Mononuclear cell (primary cell): ENCODE measurements at regions not wholly inside any gene's neighbourhood (a gene's known extent, or its start where the extent isn't known, plus 50 kb on each side); places are given as distances from the start of the nearest gene placed in this dataset.

Source experiments
- H3K27me3 ChIP-seq: 2 replicates; pipeline ENCODE4 v1.6.0; 2011; ENCODE audit warnings: low read length, control low read depth; ENCODE audit not compliant: insufficient read depth
- H3K4me1 ChIP-seq: 2 replicates; pipeline ENCODE4 v1.5.1; 2011; ENCODE audit warnings: mild to moderate bottlenecking, low read length, control low read depth; ENCODE audit not compliant: insufficient read depth
- H3K4me3 ChIP-seq: 2 replicates; pipeline ENCODE4 v1.5.1; 2011; ENCODE audit warnings: mild to moderate bottlenecking, low read length, moderate library complexity
- H3K9me3 ChIP-seq: 2 replicates; pipeline ENCODE4 v1.5.1; 2011; ENCODE audit warnings: low read depth, mild to moderate bottlenecking, control low read depth, low read length

DNA sequence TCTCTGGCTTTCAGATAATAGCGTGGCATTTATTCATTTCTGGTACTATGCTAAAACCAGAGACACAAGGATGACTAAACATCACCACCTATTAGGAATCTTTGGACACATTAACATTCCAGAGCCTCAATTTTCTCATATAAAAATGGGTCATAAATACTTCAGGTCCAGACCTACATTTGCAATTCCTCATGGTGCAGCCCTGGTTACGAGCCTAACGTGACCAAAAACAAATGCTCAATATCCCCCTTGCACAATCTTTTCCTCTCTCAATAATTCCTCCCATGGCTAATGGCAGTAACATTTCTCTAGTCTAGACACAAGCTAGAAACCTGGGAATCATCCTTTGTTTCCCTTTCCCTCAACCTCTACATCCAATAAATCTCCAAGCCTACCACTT lies 112.8 kb upstream of the NABP1 start:
- Histone ChIP-seq H3K4me1 (peaks cover 14% of the 10 kb centered on the region), H3K27me3 (peaks cover 12% of the 10 kb centered on the region), H3K4me3 (no peak overlapping the region), H3K9me3 (no peaks in the 10 kb centered on the region)

DNA sequence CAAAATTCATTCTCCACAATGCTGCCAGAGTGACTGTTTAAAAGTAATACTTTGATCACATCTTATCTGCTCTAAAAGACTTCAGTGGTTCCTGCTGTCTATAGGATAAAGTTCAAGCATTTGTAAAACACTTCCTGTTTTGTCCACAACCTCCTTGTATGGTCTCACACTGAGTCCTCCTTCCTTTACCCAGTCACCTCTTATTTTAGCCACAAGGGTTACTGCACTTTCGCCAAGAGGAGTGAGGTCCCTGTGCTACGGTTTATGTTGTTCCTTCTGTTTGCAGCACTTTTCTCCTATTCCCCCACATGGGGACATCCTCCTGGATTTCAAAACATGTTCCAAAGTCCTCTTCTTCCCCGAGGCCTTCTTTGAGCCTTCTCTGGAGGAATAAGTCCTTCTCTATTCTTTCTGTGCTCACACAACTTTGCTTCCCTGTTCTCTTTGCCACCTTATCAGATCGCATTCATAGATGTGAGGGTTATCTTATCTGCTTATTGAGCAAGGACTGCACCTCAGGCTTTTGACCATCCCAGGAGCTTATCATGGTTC lies 112.2 kb upstream of the NABP1 start:
- no peak overlapping the region for H3K4me3 ChIP-seq
- H3K9me3 ChIP-seq = no peaks in the 10 kb centered on the region
- peaks cover 19% of the 10 kb centered on the region for H3K4me1 ChIP-seq
- peaks cover 12% of the 10 kb centered on the region for H3K27me3 ChIP-seq

DNA sequence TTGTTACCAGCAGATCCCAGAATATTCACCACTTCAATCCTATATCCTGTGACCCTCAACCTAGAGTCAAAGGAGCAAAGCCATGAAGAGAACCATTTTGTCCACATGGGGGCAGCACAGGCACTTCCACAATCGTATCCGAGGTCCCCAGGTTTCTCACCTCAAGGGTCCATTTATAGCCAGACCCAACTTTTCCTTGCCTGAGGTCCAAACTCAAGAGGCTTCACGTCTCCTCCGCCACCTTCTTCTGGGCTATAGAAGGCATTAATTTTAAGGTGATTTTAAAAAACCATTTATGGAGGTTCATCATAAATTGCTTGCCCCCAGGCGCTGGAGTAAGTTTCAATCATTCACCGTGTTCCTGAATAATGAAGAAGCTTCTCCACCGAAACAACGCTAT lies 111.6 kb upstream of the NABP1 start:
- Histone ChIP-seq H3K4me3 (no peak overlapping the region), H3K27me3 (peaks cover 12% of the 10 kb centered on the region), H3K4me1 (peaks cover 25% of the 10 kb centered on the region), H3K9me3 (no peaks in the 10 kb centered on the region)

DNA sequence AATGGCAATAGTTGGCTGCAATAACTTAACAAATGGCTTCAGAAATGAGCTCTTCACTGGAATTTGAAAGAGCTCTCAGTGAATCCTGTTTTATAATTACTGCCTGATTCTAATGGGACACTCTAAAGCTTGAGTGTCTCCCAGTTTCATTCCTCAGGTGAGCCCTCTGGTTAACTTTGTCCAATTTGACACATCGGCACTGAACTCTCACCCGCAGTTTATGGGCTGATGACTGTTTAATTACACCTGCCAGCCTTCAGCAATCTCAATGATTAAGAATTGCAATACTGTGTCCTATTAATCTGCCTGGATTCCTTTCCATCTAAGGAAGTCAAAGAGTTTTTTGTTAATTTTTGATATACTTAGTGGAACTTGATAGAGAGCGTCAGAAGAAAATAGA lies 110.7 kb upstream of the NABP1 start:
- Histone ChIP-seq H3K27me3 (peaks cover 12% of the 10 kb centered on the region), H3K4me3 (no peak overlapping the region), H3K4me1 (peaks cover 34% of the 10 kb centered on the region), H3K9me3 (no peaks in the 10 kb centered on the region)

DNA sequence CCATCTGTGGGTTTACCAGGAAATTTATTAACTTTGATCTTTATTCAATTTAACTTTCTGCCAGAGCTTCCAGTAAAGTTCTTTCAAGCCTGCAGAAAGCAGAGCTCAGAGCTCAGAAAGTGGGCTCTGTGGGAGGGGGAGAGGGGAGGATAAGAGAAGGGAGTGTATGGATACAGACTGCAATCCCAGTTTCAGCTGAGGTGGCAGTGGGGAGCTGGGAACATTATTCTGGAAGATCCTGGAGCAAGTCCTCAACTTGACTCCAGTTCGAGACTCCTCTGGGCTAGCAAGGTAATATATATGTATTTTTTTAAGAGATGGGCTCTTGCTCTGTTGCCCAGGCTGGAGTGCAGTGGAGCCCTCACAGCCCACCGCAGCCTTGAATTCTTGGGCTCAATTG lies 108.9 kb upstream of the NABP1 start:
- H3K9me3 ChIP-seq = no peaks in the 10 kb centered on the region
- H3K4me1 ChIP-seq = peaks cover 36% of the 10 kb centered on the region
- peaks cover 12% of the 10 kb centered on the region for H3K27me3 ChIP-seq
- H3K4me3 ChIP-seq = no peak overlapping the region

DNA sequence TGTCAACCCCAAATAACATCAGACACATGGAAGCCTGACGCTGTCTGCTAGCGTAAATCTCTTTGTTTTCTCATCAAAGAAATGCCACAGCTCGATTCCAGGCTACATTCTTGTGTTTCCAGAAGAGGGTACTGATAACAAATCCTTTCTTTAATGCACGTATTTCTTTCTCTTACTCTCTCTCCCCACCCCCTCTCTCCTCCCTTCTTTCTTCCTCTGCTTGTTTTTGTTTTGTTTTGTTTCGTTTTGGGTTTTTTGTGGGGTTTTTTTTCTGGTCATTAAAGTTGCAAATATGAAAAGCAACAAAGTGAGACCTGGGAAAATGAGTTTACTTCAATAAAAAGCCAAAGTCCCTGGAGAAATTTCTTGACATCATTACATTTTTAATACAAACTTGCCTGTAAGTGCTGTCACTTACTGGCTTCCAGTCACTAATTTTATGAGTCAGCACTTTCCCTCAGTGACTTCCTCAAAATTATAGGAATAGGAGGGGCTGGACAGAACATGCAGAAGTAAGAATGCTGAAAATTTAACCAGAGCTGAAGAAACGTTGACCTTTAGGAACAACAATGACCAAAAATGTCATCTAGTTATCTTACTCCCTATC lies 106.7 kb upstream of the NABP1 start:
- peaks cover 12% of the 10 kb centered on the region for H3K27me3 ChIP-seq
- peak overlapping the region; percentile 26 for H3K4me3 ChIP-seq
- peaks cover 22% of the 10 kb centered on the region for H3K4me1 ChIP-seq
- H3K9me3 ChIP-seq = no peaks in the 10 kb centered on the region

DNA sequence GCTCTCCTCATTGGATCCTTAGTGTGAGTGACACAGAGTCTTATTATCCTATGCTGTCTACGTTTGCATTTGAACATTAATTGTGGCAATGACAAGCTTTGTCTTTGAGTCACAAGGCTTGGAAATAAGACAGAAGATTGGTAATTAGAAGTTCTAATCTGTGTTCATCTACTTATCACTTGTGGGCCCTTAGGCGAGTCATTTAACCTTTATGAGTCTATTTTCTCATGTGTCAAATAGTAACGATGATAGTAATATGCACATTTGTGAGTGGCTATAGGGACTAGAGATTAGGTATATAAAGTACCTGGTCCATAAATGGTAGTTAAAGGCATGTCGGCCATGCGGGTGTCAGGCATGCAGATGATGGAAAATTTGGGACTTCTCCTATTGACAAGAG lies 105.6 kb upstream of the NABP1 start:
- Histone ChIP-seq H3K4me3 (no peak overlapping the region), H3K27me3 (peaks cover 12% of the 10 kb centered on the region), H3K4me1 (peaks cover 22% of the 10 kb centered on the region), H3K9me3 (no peaks in the 10 kb centered on the region)

DNA sequence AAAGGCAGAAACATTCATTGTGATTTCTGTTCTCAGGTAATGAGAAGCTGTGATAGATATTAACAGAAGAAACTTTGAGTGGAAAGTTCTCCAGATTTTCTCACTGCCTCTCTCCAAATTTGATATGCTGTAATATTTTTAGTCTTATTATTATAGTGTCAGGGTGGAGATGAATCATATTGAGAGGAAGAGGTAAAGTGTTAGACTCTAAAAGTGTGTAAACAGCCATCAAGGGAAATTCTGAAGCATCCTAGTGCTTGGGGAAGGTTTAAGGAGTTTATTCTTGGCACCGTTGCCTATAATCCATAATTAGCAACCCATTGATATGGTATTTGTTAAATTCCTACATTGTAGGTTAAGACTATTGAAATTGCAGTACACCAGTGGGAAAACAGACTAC lies 104.7 kb upstream of the NABP1 start:
- Histone ChIP-seq H3K4me3 (no peak overlapping the region), H3K4me1 (peaks cover 22% of the 10 kb centered on the region), H3K27me3 (peaks cover 12% of the 10 kb centered on the region), H3K9me3 (no peaks in the 10 kb centered on the region)

DNA sequence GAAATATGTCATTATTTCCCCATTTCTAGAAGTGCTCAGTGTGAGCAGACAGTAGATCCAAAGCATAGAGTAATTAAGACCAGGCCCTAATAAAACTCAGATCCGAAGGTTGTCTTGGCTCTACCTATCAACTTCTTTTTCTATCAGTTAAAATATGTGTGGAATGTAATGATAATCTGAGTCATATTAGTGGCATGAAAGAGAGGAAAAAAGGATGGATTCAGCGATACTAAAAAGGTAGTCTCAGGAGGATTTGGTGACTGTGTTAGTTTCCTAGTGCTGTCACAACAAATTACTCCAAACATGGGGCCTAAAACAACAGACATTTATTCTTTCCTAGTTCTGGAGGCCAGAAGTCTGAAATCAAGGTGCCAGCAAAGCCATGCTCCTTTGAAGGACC lies 103.7 kb upstream of the NABP1 start:
- no peak overlapping the region for H3K4me3 ChIP-seq
- H3K27me3 ChIP-seq = peaks cover 2% of the 10 kb centered on the region
- no peaks in the 10 kb centered on the region for H3K9me3 ChIP-seq
- H3K4me1 ChIP-seq = peaks cover 22% of the 10 kb centered on the region

DNA sequence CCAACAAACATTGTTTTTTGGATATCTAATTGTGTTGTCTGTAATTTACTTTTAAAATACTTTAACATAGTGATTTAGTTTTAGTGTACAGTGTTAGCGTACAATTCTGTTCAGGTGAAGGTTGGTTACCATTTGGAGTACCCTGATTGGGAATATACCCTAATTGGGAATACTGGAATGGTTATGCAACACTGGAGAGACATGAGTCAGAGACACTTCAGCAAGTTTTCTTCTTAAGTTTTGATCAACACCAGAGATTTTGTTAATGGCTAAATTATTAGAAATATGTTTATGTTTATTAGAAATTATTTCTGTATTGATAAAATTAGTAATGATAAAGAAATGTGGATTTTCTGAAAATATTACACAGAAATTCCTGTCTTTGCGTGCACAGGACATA lies 100.3 kb upstream of the NABP1 start:
- no peaks in the 10 kb centered on the region for H3K4me1 ChIP-seq
- H3K27me3 ChIP-seq = no peaks in the 10 kb centered on the region
- H3K9me3 ChIP-seq = no peaks in the 10 kb centered on the region
- no peak overlapping the region for H3K4me3 ChIP-seq

DNA sequence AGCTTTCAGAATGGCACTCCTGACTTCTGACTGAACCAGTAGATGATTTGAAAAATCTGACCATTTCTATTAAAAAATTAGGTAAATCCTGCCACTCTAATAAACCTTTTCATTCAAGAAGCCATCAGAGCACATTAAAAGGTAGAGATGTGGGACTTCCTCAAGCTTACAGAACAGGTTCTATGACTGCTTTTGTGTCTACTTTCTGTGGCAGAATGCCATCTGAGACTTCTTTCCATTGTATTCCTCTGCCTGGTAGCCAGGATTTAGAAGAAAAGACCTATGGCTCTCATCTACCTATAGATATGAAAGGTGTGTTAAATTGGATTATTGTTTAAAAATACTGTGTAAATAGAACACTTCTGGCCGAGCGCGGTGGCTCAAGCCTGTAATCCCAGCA lies 99.9 kb upstream of the NABP1 start:
- Histone ChIP-seq H3K27me3 (no peaks in the 10 kb centered on the region), H3K4me3 (no peak overlapping the region), H3K4me1 (no peaks in the 10 kb centered on the region), H3K9me3 (no peaks in the 10 kb centered on the region)

DNA sequence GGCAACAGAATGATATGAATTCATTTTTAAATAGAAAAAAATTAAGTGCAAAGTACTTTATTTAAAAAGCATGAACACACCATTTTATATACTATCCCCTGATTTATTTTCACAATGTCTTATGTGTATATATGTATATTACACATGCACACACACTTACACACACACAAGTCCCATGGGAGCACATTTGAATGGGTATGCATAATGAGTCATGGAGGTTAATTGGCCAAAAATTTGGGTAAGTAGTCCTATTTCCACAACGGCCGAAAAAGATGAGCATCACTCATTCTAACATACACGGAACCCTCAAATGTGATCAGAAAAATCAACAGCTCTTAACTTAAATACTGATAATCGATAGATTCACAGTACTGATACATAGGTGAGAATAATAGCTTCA lies 97.4 kb upstream of the NABP1 start:
- H3K9me3 ChIP-seq = no peaks in the 10 kb centered on the region
- H3K27me3 ChIP-seq = no peaks in the 10 kb centered on the region
- H3K4me3 ChIP-seq = no peak overlapping the region
- H3K4me1 ChIP-seq = no peaks in the 10 kb centered on the region

DNA sequence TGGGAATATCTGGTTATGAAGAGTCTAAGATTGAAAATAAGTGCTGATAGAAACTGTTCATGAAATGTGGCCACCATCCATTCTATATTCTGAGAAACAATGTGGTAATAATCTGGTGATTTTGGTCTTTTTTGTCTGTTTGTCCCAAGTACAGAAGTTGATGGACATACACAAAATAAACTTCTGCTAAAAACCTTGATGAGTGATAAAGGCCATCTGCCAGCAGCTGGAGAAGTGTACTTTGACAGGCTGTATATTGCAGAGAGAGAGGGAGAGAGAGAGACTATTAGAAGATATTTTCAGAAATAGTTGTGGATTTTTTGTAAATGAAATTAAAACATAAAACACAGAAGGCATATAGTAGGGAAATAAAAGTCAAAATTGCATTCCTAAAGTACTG lies 96.9 kb upstream of the NABP1 start:
- H3K9me3 ChIP-seq = no peaks in the 10 kb centered on the region
- no peaks in the 10 kb centered on the region for H3K4me1 ChIP-seq
- no peak overlapping the region for H3K4me3 ChIP-seq
- H3K27me3 ChIP-seq = no peaks in the 10 kb centered on the region

DNA sequence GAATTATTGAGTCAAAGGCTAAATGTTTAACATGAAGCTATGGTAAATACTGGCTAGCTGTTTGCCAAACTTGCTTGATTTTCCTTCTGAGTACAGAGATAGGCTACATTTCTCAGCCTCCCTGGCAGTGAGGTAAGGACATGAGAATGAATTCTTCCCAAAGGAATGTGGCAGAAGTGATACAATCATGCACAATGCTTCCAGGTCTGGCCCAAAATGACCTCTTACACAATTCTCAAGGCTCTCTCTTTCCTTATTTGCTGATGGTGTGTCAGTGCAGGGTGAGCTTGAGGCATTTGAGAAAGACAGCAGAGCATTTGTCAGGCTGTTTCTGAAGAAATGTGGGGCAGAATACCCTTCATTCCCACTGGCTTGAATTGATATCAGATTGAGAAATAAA lies 95.6 kb upstream of the NABP1 start:
- H3K9me3 ChIP-seq = no peaks in the 10 kb centered on the region
- no peaks in the 10 kb centered on the region for H3K4me1 ChIP-seq
- H3K27me3 ChIP-seq = no peaks in the 10 kb centered on the region
- no peak overlapping the region for H3K4me3 ChIP-seq

DNA sequence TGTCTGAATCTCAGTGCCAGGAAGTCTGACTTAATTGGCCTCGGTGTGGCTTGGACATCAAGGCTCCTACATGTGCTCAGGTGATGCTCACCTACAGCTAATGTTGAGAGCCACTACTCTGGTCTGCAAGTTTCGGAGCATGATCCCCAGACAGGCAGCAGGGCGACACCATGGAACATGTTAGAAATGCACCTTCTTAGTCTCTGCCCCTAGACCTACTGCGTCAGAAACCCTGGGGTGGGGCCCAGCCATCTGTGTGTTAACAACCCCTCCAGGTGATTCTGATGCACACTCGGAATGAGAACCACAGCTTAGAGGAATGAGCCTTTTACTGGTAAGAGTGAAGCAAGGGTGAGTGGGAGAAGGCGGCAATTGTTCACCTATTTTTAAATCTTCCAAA lies 86.9 kb upstream of the NABP1 start:
- no peak overlapping the region for H3K4me3 ChIP-seq
- H3K27me3 ChIP-seq = no peaks in the 10 kb centered on the region
- no peaks in the 10 kb centered on the region for H3K9me3 ChIP-seq
- H3K4me1 ChIP-seq = no peaks in the 10 kb centered on the region

DNA sequence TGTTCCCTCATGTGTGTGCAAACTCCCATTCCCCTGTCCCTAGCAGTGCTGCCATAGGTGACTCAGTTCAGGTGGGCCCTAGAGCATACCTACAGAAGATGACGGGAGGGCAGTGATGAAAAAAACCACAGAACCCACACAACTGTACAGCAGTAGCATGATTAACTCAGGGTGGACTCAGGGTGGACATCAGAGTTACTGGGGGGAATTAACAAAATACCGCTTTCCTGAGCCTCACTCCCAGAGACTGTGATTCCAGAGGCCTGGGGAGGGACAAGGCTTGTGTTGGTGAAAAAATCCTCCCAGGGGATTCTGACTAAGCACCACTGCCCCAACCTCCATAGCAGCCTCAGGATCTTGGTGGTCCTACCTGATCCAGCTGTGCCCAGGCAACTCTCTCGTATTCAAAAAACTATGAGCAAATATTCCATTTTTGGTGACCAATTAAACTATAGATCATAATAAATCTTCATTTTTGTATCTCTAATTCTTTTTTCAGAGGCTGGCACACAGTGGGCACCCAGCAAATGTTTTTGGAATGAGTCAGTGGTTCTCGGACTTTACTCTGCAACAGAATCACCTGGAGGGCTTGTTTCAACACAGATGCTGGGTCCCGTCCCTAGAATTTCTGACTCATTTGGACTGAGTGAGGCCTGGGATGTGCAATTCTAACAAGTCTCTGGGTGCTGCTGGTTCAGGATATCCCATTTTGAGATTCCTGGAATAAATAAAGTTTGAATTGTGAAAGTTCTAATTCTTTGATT lies 84.1 kb upstream of the NABP1 start:
- no peaks in the 10 kb centered on the region for H3K27me3 ChIP-seq
- H3K4me3 ChIP-seq = no peak overlapping the region
- H3K9me3 ChIP-seq = no peaks in the 10 kb centered on the region
- no peaks in the 10 kb centered on the region for H3K4me1 ChIP-seq
